NCI-H2081 (cell line): ENCODE measurements at regions not wholly inside any gene's neighbourhood (a gene's known extent, or its start where the extent isn't known, plus 50 kb on each side); places are given as distances from the start of the nearest gene placed in this dataset.
A peak's percentile ranks its signal among the peaks of the same experiment; 100 is the strongest.
"Not testable (repeated sequence)": the region's sequence is repeated elsewhere in the genome, so short reads cannot be mapped to it uniquely, and the experiment has no call there.

ENCODE experiments used
- DNase-seq, 2 experiments: peaks; one replicate each; lab custom pipeline; 2025; lab: John Stamatoyannopoulos, UW

- no peak for DNase-seq
Measured at GRCh38 chr22:26806445-26807175, 149.2 kb downstream of the MIAT start.

GRCh38 chr22:26811647-26811992 lies 154.2 kb downstream of the MIAT start:
- no peak for DNase-seq

- no peak for DNase-seq
Measured at GRCh38 chr22:26812731-26813130, 155.3 kb downstream of the MIAT start.

GRCh38 chr22:26816726-26817125 lies 159.3 kb downstream of the MIAT start:
- DNase-seq: no peak

- DNase-seq: no peak
Measured at GRCh38 chr22:26817926-26818325, 160.5 kb downstream of the MIAT start.

- no peak for DNase-seq
Measured at GRCh38 chr22:26821854-26822253, 164.5 kb downstream of the MIAT start.

- peak in 1 of 2 experiments; percentile 5 for DNase-seq
Measured at GRCh38 chr22:26822313-26822712, 164.9 kb downstream of the MIAT start.

- no peak for DNase-seq
Measured at GRCh38 chr22:26823966-26824365, 166.6 kb downstream of the MIAT start.

GRCh38 chr22:26825960-26826935 lies 168.9 kb downstream of the MIAT start:
- no peak for DNase-seq

- no peak for DNase-seq
Measured at GRCh38 chr22:26827611-26828010, 170.2 kb downstream of the MIAT start.

- DNase-seq: no peak
Measured at GRCh38 chr22:26828311-26828710, 170.9 kb downstream of the MIAT start.

GRCh38 chr22:26830837-26831236 lies 173.4 kb downstream of the MIAT start:
- no peak for DNase-seq

- no peak for DNase-seq
Measured at GRCh38 chr22:26835023-26835422, 177.6 kb downstream of the MIAT start.

- DNase-seq: peak; percentile 34 to 39
Measured at GRCh38 chr22:26835929-26836528, 178.6 kb downstream of the MIAT start.

GRCh38 chr22:26837784-26838470 lies 180.5 kb downstream of the MIAT start:
- DNase-seq: peak in 1 of 2 experiments; percentile 73

GRCh38 chr22:26838471-26838825 lies 181.1 kb downstream of the MIAT start:
- peak in 1 of 2 experiments; percentile 25 for DNase-seq

GRCh38 chr22:26839216-26839615 lies 181.8 kb downstream of the MIAT start:
- DNase-seq: no peak

- DNase-seq: not testable (repeated sequence)
Measured at GRCh38 chr22:26840770-26841169, 183.4 kb downstream of the MIAT start.

GRCh38 chr22:26842103-26842502 lies 184.7 kb downstream of the MIAT start:
- peak in 1 of 2 experiments; percentile 39 for DNase-seq

- peak; percentile 13 to 53 for DNase-seq
Measured at GRCh38 chr22:26845021-26845743, 187.8 kb downstream of the MIAT start.

GRCh38 chr22:26846076-26846475 lies 188.7 kb downstream of the MIAT start:
- DNase-seq: no peak
